HepG2 (cell line): ENCODE measurements at regions not wholly inside any gene's neighbourhood (a gene's known extent, or its start where the extent isn't known, plus 50 kb on each side); places are given as distances from the start of the nearest gene placed in this dataset.

Source experiments
- CTCF ChIP-seq: sonication (generic); formaldehyde crosslinking; IDR thresholded peaks from 2 replicates; pipeline ENCODE4 v1.5.0; 2020; ENCODE audit warnings: mild to moderate bottlenecking, missing genetic modification reagents, moderate library complexity
- DPF2 ChIP-seq: sonication (generic); formaldehyde crosslinking; IDR thresholded peaks from 2 replicates; pipeline ENCODE4 v1.4.0; 2020; ENCODE audit warnings: mild to moderate bottlenecking, low read depth, missing genetic modification reagents, borderline replicate concordance
- FOXO1 ChIP-seq: sonication (generic); formaldehyde crosslinking; IDR thresholded peaks from 2 replicates; pipeline ENCODE4 v1.4.0; 2020; ENCODE audit warnings: missing genetic modification reagents
- GTF2F1 ChIP-seq: fragments of 150-350 bp; IDR thresholded peaks from 2 replicates; pipeline ENCODE4 v1.6.1; 2014; ENCODE audit warnings: low read length
- HNRNPK ChIP-seq: fragments of 200-400 bp; formaldehyde crosslinking; IDR thresholded peaks from 2 replicates; pipeline ENCODE4 v1.6.1; 2018; ENCODE audit warnings: low read length, low read depth, moderate library complexity, mild to moderate bottlenecking; ENCODE audit not compliant: poor library complexity, severe bottlenecking
- POLR2A ChIP-seq, 2 experiments: IDR thresholded peaks; 2 replicates each; pipeline ENCODE4 v1.6.1; 2011; ENCODE audit warnings: low read depth in 2 of 2, low read length in 2 of 2, mild to moderate bottlenecking in 1 of 2, moderate library complexity in 1 of 2; ENCODE audit not compliant: insufficient read depth in 1 of 2
- STAG1 ChIP-seq: sonication (generic); formaldehyde crosslinking; IDR thresholded peaks from 2 replicates; pipeline ENCODE4 v1.4.0; 2020; ENCODE audit warnings: missing genetic modification reagents

DNA sequence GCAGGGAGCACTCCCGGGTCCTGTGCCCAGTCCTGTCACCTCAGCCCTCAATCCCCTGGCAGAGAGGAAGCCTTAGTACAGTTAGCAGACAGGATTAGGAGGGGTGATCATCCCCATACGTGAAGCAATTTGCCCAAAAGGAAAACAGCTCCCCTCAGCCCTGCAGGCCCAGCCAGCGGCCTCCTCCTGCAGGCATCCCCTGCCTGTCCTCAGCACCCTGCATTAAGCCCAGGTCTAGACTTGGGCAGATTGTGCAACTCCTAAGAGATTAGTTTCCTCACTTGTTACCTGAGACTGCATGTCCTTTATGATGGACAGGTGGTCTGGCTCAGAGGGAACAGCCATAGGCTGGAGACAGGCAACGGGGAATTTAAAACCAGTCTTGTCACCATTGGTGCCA lies 95.5 kb upstream of the TMEM45B start:
- TF ChIP-seq FOXO1 (CRISPR knock-in tag) (no peak), CTCF (CRISPR knock-in tag) (no peak), POLR2A (IDR thresholded peaks at IDR 0.05; ENCODE audit: insufficient read depth in 1 of 2, low read depth in 2 of 2, low read length in 2 of 2) (no peak), DPF2 (CRISPR knock-in tag) (no peak), STAG1 (CRISPR knock-in tag) (no peak), GTF2F1 (no peak), HNRNPK (no peak)
